A673 (cell line): ENCODE measurements at regions not wholly inside any gene's neighbourhood (a gene's known extent, or its start where the extent isn't known, plus 50 kb on each side); places are given as distances from the start of the nearest gene placed in this dataset.

Experiments used
- BruUV-seq: library from RNA; stranded (reverse); fragments of 400-500 nt; replicated peaks from 2 replicates; lab custom pipeline; 2021; lab: Mats Ljungman, UMichigan
- CTCF ChIA-PET: fragments of 300-600 bp; sonication (Branson Sonifier 250); formaldehyde crosslinking; loops from one replicate; lab custom pipeline; 2022; ENCODE audit warnings: antibody characterized with exemption; lab: Charles Lee
- POLR2A ChIA-PET: fragments of 300-600 bp; sonication (Branson Sonifier 250); formaldehyde crosslinking; loops from one replicate; lab custom pipeline; 2022; ENCODE audit warnings: antibody characterized with exemption; ENCODE audit not compliant: low non-redundant PET; lab: Charles Lee
- DNase-seq: peaks from one replicate; pipeline ENCODE4 v3.0.0-alpha.2; 2015; ENCODE audit warnings: low spot score
- H3K27ac ChIP-seq: fragments of 200-600 bp; sonication (generic); 2 replicates; pipeline ENCODE4 v1.5.1; 2016; ENCODE audit warnings: mixed run types, low read depth, mild to moderate bottlenecking, mixed read lengths, antibody characterized with exemption, low read length; ENCODE audit not compliant: poor library complexity, severe bottlenecking
- H3K27me3 ChIP-seq: fragments of 200-600 bp; sonication (generic); replicated peaks from 2 replicates; pipeline ENCODE4 v1.6.1; 2017; ENCODE audit warnings: mixed run types, low read depth, mild to moderate bottlenecking, mixed read lengths, antibody characterized with exemption, low read length; ENCODE audit not compliant: insufficient read depth, poor library complexity
- H3K36me3 ChIP-seq: fragments of 200-600 bp; sonication (generic); 2 replicates; pipeline ENCODE4 v1.6.1; 2016; ENCODE audit warnings: mixed run types, mild to moderate bottlenecking, mixed read lengths, antibody characterized with exemption, low read length; ENCODE audit not compliant: insufficient read depth, poor library complexity, severe bottlenecking
- H3K4me1 ChIP-seq: fragments of 200-600 bp; sonication (generic); 2 replicates; pipeline ENCODE4 v1.6.1; 2017; ENCODE audit warnings: mixed run types, mild to moderate bottlenecking, mixed read lengths, antibody characterized with exemption, low read length; ENCODE audit not compliant: insufficient read depth, poor library complexity, severe bottlenecking
- H3K4me3 ChIP-seq: fragments of 200-600 bp; sonication (generic); 2 replicates; pipeline ENCODE4 v1.5.1; 2016; ENCODE audit warnings: low read depth, mixed run types, mild to moderate bottlenecking, mixed read lengths, low read length; ENCODE audit not compliant: poor library complexity, severe bottlenecking
- H3K9me3 ChIP-seq: fragments of 200-600 bp; sonication (generic); 2 replicates; pipeline ENCODE4 v1.6.1; 2016; ENCODE audit warnings: mixed run types, low read depth, mild to moderate bottlenecking, mixed read lengths, antibody characterized with exemption, low read length; ENCODE audit not compliant: poor library complexity, severe bottlenecking
- EZH2 ChIP-seq: fragments of 200-600 bp; sonication (generic); IDR thresholded peaks from 2 replicates; pipeline ENCODE4 v1.6.1; 2017; ENCODE audit warnings: borderline replicate concordance, low read depth, mild to moderate bottlenecking, mixed read lengths, antibody characterized with exemption, low read length; ENCODE audit not compliant: poor library complexity, severe bottlenecking
- intact Hi-C: fragments of 100-400 bp; cut with micrococcal nuclease; formaldehyde crosslinking; loops from one replicate; pipeline ENCODE4 v1.10.0; 2022; ENCODE audit not compliant: unreplicated experiment
- TF ChIP-seq, protein P1 (sequence below): fragments of 300-800, 200-600 bp; sonication (generic); conservative IDR thresholded peaks from 2 replicates; pipeline ENCODE4 v1.5.1; 2017; ENCODE audit warnings: low read depth, mild to moderate bottlenecking, antibody characterized with exemption, low read length, moderate library complexity, mixed read lengths

DNA sequence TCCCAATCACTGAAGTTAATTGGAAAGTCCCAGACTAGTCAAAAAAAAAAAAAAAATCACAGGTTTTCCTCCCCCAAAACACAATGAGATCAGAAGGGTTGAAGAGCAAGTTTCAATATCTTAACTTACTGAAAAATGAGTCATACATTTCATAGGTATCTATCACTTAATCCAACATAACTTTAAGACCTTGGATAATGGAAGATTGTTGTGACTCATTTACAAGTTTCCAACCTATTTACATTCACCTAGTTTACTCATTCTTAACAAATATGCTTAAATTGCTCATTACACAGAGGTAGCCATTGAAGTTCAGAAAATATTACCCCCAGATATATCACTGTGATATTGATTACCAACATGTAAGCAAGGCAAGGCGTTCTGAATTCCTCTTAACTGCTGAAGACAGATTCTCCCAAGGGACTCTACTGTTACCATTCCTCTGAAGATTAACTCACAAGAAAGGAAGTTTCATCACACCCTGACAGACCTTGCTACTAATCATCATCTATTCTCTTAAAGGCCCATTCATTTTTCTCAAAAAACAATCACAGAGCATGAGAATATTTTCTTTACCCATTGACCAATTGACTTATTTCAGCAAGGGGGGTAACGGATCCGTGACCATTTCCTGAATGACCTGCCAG, 563.8 kb downstream of the TLE1 start:
- no peaks in the 10 kb centered on the region for H3K27me3 ChIP-seq
- ChIA-PET CTCF (no interaction called here), POLR2A (no interaction called here)
- DNase-seq, result peak; percentile 23
- no peaks in the 10 kb centered on the region for H3K9me3 ChIP-seq
- intact Hi-C loops, result no loop called here
- no TSS peak for BruUV-seq
- TF ChIP-seq, protein P1, sequence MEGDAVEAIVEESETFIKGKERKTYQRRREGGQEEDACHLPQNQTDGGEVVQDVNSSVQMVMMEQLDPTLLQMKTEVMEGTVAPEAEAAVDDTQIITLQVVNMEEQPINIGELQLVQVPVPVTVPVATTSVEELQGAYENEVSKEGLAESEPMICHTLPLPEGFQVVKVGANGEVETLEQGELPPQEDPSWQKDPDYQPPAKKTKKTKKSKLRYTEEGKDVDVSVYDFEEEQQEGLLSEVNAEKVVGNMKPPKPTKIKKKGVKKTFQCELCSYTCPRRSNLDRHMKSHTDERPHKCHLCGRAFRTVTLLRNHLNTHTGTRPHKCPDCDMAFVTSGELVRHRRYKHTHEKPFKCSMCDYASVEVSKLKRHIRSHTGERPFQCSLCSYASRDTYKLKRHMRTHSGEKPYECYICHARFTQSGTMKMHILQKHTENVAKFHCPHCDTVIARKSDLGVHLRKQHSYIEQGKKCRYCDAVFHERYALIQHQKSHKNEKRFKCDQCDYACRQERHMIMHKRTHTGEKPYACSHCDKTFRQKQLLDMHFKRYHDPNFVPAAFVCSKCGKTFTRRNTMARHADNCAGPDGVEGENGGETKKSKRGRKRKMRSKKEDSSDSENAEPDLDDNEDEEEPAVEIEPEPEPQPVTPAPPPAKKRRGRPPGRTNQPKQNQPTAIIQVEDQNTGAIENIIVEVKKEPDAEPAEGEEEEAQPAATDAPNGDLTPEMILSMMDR, result no peak
- TF ChIP-seq EZH2, result no peak
- H3K4me3 ChIP-seq, result no peak overlapping the region
- no peaks in the 10 kb centered on the region for H3K36me3 ChIP-seq
- H3K4me1 ChIP-seq, result no peaks in the 10 kb centered on the region
- no peak overlapping the region for H3K27ac ChIP-seq

DNA sequence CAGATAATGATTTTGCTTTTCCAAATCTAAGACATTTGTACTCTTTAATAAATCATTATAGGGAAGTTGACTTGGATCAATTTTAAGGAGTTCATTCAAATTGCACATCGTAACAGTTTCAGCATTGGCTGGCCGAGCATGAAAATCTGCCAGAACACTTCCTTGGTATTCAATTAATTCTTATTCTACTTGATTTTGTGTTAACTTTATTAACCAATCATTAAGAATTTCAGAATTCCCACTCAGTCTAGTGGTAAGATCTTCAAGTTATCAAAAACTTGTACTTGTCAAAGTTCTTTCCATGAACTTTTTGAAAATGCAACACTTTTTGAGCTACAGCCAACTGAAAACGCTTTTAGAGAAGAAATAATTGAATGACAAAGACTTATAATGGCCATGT, 565.8 kb downstream of the TLE1 start:
- no TSS peak for BruUV-seq
- Histone ChIP-seq H3K4me1 (no peaks in the 10 kb centered on the region), H3K9me3 (no peaks in the 10 kb centered on the region), H3K27ac (no peak overlapping the region), H3K27me3 (no peaks in the 10 kb centered on the region), H3K4me3 (no peak overlapping the region), H3K36me3 (no peaks in the 10 kb centered on the region)
- POLR2A ChIA-PET, result no interaction called here
- intact Hi-C loops, result no loop called here
- no peak for DNase-seq
- TF ChIP-seq, protein P1, result no peak
- no peak for TF ChIP-seq EZH2
- CTCF ChIA-PET, result no interaction called here

DNA sequence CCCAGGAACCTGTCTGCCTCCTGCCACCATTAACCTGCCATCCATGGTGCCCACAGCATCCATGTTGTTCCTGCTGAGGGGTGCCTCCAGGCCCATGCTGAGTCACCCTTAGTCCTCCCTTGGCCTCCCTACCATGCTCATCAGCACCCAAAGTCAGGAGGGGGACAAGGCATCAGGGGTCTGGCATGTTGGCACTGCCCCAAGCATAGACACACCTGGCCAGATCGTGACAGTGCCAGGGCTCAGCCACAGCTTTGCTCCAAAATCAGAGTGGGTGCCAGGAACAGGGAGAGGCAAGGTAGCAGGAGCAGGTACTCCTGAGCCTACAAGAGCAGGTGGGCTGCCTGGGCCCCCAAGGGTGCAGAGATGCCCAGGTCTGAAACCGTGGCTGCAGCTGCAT, 566.6 kb downstream of the TLE1 start:
- H3K27me3 ChIP-seq, result no peaks in the 10 kb centered on the region
- no peaks in the 10 kb centered on the region for H3K4me1 ChIP-seq
- no peak for TF ChIP-seq EZH2
- TF ChIP-seq, protein P1, result no peak
- no TSS peak for BruUV-seq
- POLR2A ChIA-PET, result no interaction called here
- CTCF ChIA-PET, result no interaction called here
- H3K4me3 ChIP-seq, result no peak overlapping the region
- H3K9me3 ChIP-seq, result no peaks in the 10 kb centered on the region
- no peak overlapping the region for H3K27ac ChIP-seq
- no peak for DNase-seq
- intact Hi-C loops, result no loop called here
- H3K36me3 ChIP-seq, result no peaks in the 10 kb centered on the region
